GM12878 (cell line): ENCODE measurements at regions not wholly inside any gene's neighbourhood (a gene's known extent, or its start where the extent isn't known, plus 50 kb on each side); places are given as distances from the start of the nearest gene placed in this dataset.

Experiments
- ATAC-seq: fragments of 200-7000 bp; cut with Tn5 transposase; 3 replicates; pipeline ENCODE4 v1.9.1; 2020; ENCODE audit warnings: mild to moderate bottlenecking, moderate library complexity
- BruUV-seq: library from RNA; stranded (reverse); fragments of 400-500 nt; replicated peaks from 2 replicates; lab custom pipeline; 2021; lab: Mats Ljungman, UMichigan
- CTCF ChIA-PET: fragments of 300-600 bp; sonication (Branson Sonifier 250); formaldehyde crosslinking; extraction: SDS; loops from one replicate; lab custom pipeline; 2021; ENCODE audit warnings: inconsistent platforms; lab: Yijun Ruan, JAX
- POLR2A ChIA-PET: fragments of 350-600 bp; formaldehyde crosslinking; extraction: SDS; loops from one replicate; lab custom pipeline; 2021; ENCODE audit warnings: inconsistent platforms; lab: Charles Lee
- RAD21 ChIA-PET: fragments of 300-600 bp; sonication (Branson Sonifier 250); formaldehyde crosslinking; loops from one replicate; lab custom pipeline; 2023; ENCODE audit warnings: antibody characterized with exemption; ENCODE audit not compliant: unreplicated experiment; lab: Charles Lee
- SMC1A ChIA-PET: fragments of 300-600 bp; sonication (Branson Sonifier 250); formaldehyde crosslinking; loops from one replicate; lab custom pipeline; 2023; ENCODE audit not compliant: unreplicated experiment, uncharacterized antibody; lab: Charles Lee
- DNase-seq: peaks from one replicate; pipeline ENCODE4 v3.0.0-alpha.2; 2011; ENCODE audit warnings: low read depth, low spot score
- FAIRE-seq: peaks from 3 replicates; lab custom pipeline; 2011; peaks lifted over from hg19 to GRCh38; lab: Jason Lieb, UNC
- H2AFZ ChIP-seq: 2 replicates; pipeline ENCODE4 v1.6.0; 2011; ENCODE audit warnings: low read depth, low read length, control low read depth; ENCODE audit not compliant: control insufficient read depth
- H3K27ac ChIP-seq: 2 replicates; pipeline ENCODE4 v1.5.1; 2011; ENCODE audit warnings: control low read depth; ENCODE audit not compliant: control insufficient read depth, insufficient read depth
- H3K27me3 ChIP-seq, 2 experiments: replicated peaks in 1 of 2; 2 replicates each; pipeline versions ENCODE4 v1.6.0 to v1.6.1; 2011; ENCODE audit warnings: low read length in 1 of 2; ENCODE audit not compliant: control insufficient read depth in 2 of 2, insufficient read depth in 2 of 2
- H3K36me3 ChIP-seq, 2 experiments: 2 replicates each; pipeline ENCODE4 v1.5.1; 2011; ENCODE audit warnings: low read length in 1 of 2; ENCODE audit not compliant: control insufficient read depth in 2 of 2, insufficient read depth in 2 of 2
- H3K4me1 ChIP-seq: 2 replicates; pipeline ENCODE4 v1.6.1; 2011; ENCODE audit warnings: mild to moderate bottlenecking, low read length, moderate library complexity, mixed read lengths; ENCODE audit not compliant: control insufficient read depth, insufficient read depth
- H3K4me2 ChIP-seq: 2 replicates; pipeline ENCODE4 v1.6.0; 2011; ENCODE audit warnings: control low read depth; ENCODE audit not compliant: control insufficient read depth, insufficient read depth
- H3K4me3 ChIP-seq: fragments of 200-600 bp; sonication (generic); 2 replicates; pipeline ENCODE4 v1.5.1; 2016
- H3K79me2 ChIP-seq: 2 replicates; pipeline ENCODE4 v1.6.0; 2011; ENCODE audit warnings: low read length; ENCODE audit not compliant: control insufficient read depth, insufficient read depth
- H3K9ac ChIP-seq: 2 replicates; pipeline ENCODE4 v1.8.0; 2011; ENCODE audit warnings: low read length, control low read depth, mixed read lengths; ENCODE audit not compliant: control insufficient read depth, insufficient read depth
- H3K9me3 ChIP-seq: replicated peaks from 3 replicates; pipeline ENCODE4 v1.5.1; 2011; ENCODE audit warnings: mild to moderate bottlenecking, low read length; ENCODE audit not compliant: control insufficient read depth, insufficient read depth
- H4K20me1 ChIP-seq: 2 replicates; pipeline ENCODE4 v1.6.0; 2011; ENCODE audit not compliant: control insufficient read depth, insufficient read depth
- ATF7 ChIP-seq: fragments of 450-650 bp; IDR thresholded peaks from 2 replicates; pipeline ENCODE4 v1.6.1; 2016; ENCODE audit warnings: low read depth, mild to moderate bottlenecking
- CEBPZ ChIP-seq: fragments of 150-350 bp; IDR thresholded peaks from 2 replicates; pipeline ENCODE4 v1.6.1; 2016; ENCODE audit warnings: low read depth, low read length
- IKZF2 ChIP-seq, 2 experiments: fragments of 450-650 bp; IDR thresholded peaks; 2 replicates each; pipeline ENCODE4 v1.6.1; 2017; ENCODE audit warnings: mild to moderate bottlenecking in 2 of 2, moderate library complexity in 2 of 2
- SIN3A ChIP-seq: IDR thresholded peaks from 2 replicates; pipeline ENCODE4 v1.6.1; 2012; ENCODE audit warnings: low read depth, low read length, improper control_type of control experiment
- ZBTB4 ChIP-seq: fragments of 450-650 bp; formaldehyde crosslinking; IDR thresholded peaks from 2 replicates; pipeline ENCODE4 v1.4.0; 2022; ENCODE audit warnings: mild to moderate bottlenecking, moderate library complexity
- WGBS: methylation state at CpG from one replicate; pipeline ENCODE4 v1.1.6; 2016; ENCODE audit warnings: low lambda C conversion rate; ENCODE audit not compliant: insufficient replicate concordance, insufficient coverage; ENCODE audit errors: missing lambda C conversion rate; 5-methylcytosine and 5-hydroxymethylcytosine counted together
- in situ Hi-C: fragments of 300-500 bp; cut with MboI; formaldehyde crosslinking; loops from 9 replicates; pipeline ENCODE4 v1.14.3; 2018; ENCODE audit warnings: mixed read lengths
- intact Hi-C: fragments of 100-400 bp; cut with micrococcal nuclease; formaldehyde crosslinking; loops from one replicate; pipeline ENCODE4 v1.14.2; 2022; ENCODE audit not compliant: unreplicated experiment
- TF ChIP-seq, protein P1 (sequence below): IDR thresholded peaks from 2 replicates; pipeline ENCODE4 v1.6.1; 2012; ENCODE audit warnings: low read depth, low read length, improper control_type of control experiment
- TF ChIP-seq, protein P2 (sequence below): fragments of 450-650 bp; IDR thresholded peaks from 2 replicates; pipeline ENCODE4 v1.6.1; 2018; ENCODE audit warnings: mild to moderate bottlenecking, low read depth, moderate library complexity; ENCODE audit not compliant: partially characterized antibody

- no TSS peak for BruUV-seq
- intact Hi-C loops: no loop called here
- FAIRE-seq: no peak
- SMC1A ChIA-PET: no interaction called here
- TF ChIP-seq ZBTB4 (CRISPR knock-in tag) (no peak), SIN3A (no peak), ATF7 (no peak), IKZF2 (IDR thresholded peaks at IDR 0.05) (no peak), CEBPZ (no peak)
- TF ChIP-seq, protein P1, sequence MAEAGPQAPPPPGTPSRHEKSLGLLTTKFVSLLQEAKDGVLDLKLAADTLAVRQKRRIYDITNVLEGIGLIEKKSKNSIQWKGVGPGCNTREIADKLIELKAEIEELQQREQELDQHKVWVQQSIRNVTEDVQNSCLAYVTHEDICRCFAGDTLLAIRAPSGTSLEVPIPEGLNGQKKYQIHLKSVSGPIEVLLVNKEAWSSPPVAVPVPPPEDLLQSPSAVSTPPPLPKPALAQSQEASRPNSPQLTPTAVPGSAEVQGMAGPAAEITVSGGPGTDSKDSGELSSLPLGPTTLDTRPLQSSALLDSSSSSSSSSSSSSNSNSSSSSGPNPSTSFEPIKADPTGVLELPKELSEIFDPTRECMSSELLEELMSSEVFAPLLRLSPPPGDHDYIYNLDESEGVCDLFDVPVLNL: no peak
- TF ChIP-seq, protein P2, sequence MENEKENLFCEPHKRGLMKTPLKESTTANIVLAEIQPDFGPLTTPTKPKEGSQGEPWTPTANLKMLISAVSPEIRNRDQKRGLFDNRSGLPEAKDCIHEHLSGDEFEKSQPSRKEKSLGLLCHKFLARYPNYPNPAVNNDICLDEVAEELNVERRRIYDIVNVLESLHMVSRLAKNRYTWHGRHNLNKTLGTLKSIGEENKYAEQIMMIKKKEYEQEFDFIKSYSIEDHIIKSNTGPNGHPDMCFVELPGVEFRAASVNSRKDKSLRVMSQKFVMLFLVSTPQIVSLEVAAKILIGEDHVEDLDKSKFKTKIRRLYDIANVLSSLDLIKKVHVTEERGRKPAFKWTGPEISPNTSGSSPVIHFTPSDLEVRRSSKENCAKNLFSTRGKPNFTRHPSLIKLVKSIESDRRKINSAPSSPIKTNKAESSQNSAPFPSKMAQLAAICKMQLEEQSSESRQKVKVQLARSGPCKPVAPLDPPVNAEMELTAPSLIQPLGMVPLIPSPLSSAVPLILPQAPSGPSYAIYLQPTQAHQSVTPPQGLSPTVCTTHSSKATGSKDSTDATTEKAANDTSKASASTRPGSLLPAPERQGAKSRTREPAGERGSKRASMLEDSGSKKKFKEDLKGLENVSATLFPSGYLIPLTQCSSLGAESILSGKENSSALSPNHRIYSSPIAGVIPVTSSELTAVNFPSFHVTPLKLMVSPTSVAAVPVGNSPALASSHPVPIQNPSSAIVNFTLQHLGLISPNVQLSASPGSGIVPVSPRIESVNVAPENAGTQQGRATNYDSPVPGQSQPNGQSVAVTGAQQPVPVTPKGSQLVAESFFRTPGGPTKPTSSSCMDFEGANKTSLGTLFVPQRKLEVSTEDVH: no peak
- TF ChIP-seq, all 136 proteins: peak for 0
- Histone ChIP-seq H3K36me3 (no peaks in the 10 kb centered on the region), H3K4me3 (no peak overlapping the region), H3K9me3 (no peaks in the 10 kb centered on the region; the same call in 2 of the 3 replicates), H3K27me3 (no peaks in the 10 kb centered on the region; a peak in 1 of 4 replicates), H3K27ac (no peak overlapping the region), H3K4me2 (no peak overlapping the region), H4K20me1 (no peaks in the 10 kb centered on the region), H3K9ac (no peak overlapping the region), H3K4me1 (no peaks in the 10 kb centered on the region), H2AFZ (no peak overlapping the region), H3K79me2 (no peaks in the 10 kb centered on the region)
- no peak for DNase-seq
- WGBS: 0% methylated on average over 1 of the region's 1 CpG
- RAD21 ChIA-PET: no interaction called here
- ATAC-seq: no peak
- POLR2A ChIA-PET: no interaction called here
- in situ Hi-C loops: no loop called here
- CTCF ChIA-PET: no interaction called here
Observed at GRCh38 chr12:11477110-11477509, 81.7 kb upstream of the PRB2 start.
